ENCODE measurements at regions not wholly inside any gene's neighbourhood (a gene's known extent, or its start where the extent isn't known, plus 50 kb on each side); places are given as distances from the start of the nearest gene placed in this dataset.
A peak's percentile ranks its signal among the peaks of the same experiment; 100 is the strongest.

GRCh38 chr1:70509996-70510876 lies 99.2 kb downstream of the CTH start:
- intact Hi-C loops (cut with DNase I), result loop anchor here (10.0 kb wide), 1 partner anchor 375 kb away; no protein-coding TSS in a partner anchor
- H3K4me3 ChIP-seq (replicated peaks in 1 of 3), result no peak overlapping the region
- peak in 1 of 2 donors; percentile 7 for DNase-seq
- no peaks in the 10 kb centered on the region for H3K27me3 ChIP-seq
- no peaks in the 10 kb centered on the region for H3K36me3 ChIP-seq
- no peaks in the 10 kb centered on the region for H3K4me1 ChIP-seq
- H3K9me3 ChIP-seq, result no peaks in the 10 kb centered on the region
- no peak overlapping the region for H3K27ac ChIP-seq
- WGBS, 2 donors, result 69 to 72% methylated on average over 19 of the region's 19 CpGs
- TF ChIP-seq POLR2A (IDR thresholded peaks at IDR 0.05) (no peak), CTCF (IDR thresholded peaks at IDR 0.05) (peak; percentile 43 to 85 (median 63))

- Histone ChIP-seq H3K36me3 (no peaks in the 10 kb centered on the region), H3K27ac (no peak overlapping the region), H3K27me3 (no peaks in the 10 kb centered on the region), H3K4me3 (replicated peaks in 1 of 3) (no peak overlapping the region), H3K9me3 (no peaks in the 10 kb centered on the region), H3K4me1 (no peaks in the 10 kb centered on the region)
- TF ChIP-seq CTCF (IDR thresholded peaks at IDR 0.05) (no peak), POLR2A (IDR thresholded peaks at IDR 0.05) (no peak)
- WGBS, 2 donors, result 72 to 81% methylated on average over 2 of the region's 2 CpGs
- no peak for DNase-seq
- intact Hi-C loops (cut with DNase I), result loop anchor here (10.0 kb wide), 1 partner anchor 383 kb away; no protein-coding TSS in a partner anchor
Measured at GRCh38 chr1:70517444-70517843, 106.4 kb downstream of the CTH start.

GRCh38 chr1:70518106-70518505 lies 107.0 kb downstream of the CTH start:
- Histone ChIP-seq H3K9me3 (no peaks in the 10 kb centered on the region), H3K4me3 (replicated peaks in 1 of 3) (no peak overlapping the region), H3K27ac (no peak overlapping the region), H3K27me3 (no peaks in the 10 kb centered on the region), H3K4me1 (no peaks in the 10 kb centered on the region), H3K36me3 (no peaks in the 10 kb centered on the region)
- DNase-seq, result no peak
- intact Hi-C loops (cut with DNase I), result loop anchor here (10.0 kb wide), 1 partner anchor 383 kb away; no protein-coding TSS in a partner anchor
- WGBS, 2 donors, result 96 to 100% methylated on average over 1 of the region's 1 CpG
- no peak for TF ChIP-seq CTCF (IDR thresholded peaks at IDR 0.05)
- TF ChIP-seq POLR2A (IDR thresholded peaks at IDR 0.05), result no peak

GRCh38 chr1:70528590-70529333 lies 117.7 kb downstream of the CTH start:
- 40 to 44% methylated on average over 12 of the region's 12 CpGs for whole genome bisulfite sequencing, 2 donors
- H3K4me3 ChIP-seq (replicated peaks in 1 of 3), result no peak overlapping the region
- H3K36me3 ChIP-seq, result no peaks in the 10 kb centered on the region
- no peaks in the 10 kb centered on the region for H3K27me3 ChIP-seq
- intact Hi-C loops (cut with DNase I), result no loop called here
- no peaks in the 10 kb centered on the region for H3K9me3 ChIP-seq
- TF ChIP-seq CTCF (IDR thresholded peaks at IDR 0.05) (peak in 3 of 6 experiments; percentile 37 to 60 (median 44)), POLR2A (IDR thresholded peaks at IDR 0.05) (no peak)
- no peak overlapping the region for H3K27ac ChIP-seq
- DNase-seq, result no peak
- H3K4me1 ChIP-seq, result no peaks in the 10 kb centered on the region

Measured in thyroid gland (tissue), 4 donors.